SK-N-DZ (cell line): ENCODE measurements at regions not wholly inside any gene's neighbourhood (a gene's known extent, or its start where the extent isn't known, plus 50 kb on each side); places are given as distances from the start of the nearest gene placed in this dataset.
A peak's percentile ranks its signal among the peaks of the same experiment; 100 is the strongest.

Source experiments
- DNase-seq: peaks from one replicate; pipeline ENCODE4 v3.0.0-alpha.2; 2015; ENCODE audit warnings: low spot score

DNA sequence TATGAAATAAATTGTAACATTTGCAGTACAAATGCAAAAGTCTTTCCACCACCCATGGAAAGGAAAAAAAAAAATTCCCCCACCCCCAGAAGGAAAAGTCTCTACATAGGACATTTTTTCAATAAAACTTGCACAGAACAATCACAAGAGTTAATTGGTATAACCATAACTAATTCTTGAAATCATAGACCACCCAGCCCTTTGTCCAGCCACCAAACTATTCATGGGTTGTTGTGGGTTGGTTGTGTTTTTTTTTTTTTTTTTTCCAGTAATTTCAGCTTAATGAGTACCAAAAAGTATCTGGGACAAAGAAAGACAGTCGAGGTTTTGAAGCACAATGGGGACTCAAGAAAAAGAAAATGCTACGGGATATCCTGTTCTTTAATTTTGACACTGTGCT lies 355.0 kb upstream of the ROBO2 start:
- DNase-seq: no peak

DNA sequence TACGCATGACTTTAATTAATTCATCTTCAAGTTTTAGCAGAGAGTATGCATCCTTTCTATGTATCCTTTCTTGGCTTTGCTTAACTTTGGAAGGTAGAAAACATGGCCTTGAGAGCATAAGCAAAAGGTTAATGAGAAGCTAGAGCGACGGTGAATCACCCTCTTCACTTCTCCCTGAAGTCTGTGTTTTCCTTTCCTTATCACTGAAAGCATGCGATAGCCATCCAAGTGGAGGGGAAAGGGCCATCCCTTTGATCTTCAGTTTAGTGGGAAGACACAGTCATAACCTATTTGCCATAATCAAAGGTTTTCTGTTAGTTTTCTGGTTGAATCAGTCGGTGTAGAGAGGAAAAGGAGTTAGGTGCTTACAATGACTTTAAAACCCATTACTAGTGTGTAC lies 354.0 kb upstream of the ROBO2 start:
- no peak for DNase-seq

DNA sequence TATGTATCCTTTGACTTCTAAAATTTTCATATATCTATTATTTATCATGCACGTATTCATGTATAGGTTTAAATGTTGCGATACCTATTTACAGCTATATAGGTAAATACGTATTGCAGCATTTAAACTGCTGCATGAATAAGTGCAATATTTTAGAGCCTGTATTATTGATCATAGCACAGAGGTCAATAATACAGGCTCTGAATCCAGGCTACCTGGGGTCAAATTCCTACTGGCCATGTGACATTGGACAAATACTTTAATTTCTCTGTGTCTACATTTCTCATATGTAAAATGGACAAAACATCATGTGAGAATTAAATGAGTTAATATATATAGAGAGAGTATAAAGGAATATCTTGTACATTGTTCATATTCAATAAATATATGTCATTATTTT lies 352.9 kb upstream of the ROBO2 start:
- DNase-seq: no peak

DNA sequence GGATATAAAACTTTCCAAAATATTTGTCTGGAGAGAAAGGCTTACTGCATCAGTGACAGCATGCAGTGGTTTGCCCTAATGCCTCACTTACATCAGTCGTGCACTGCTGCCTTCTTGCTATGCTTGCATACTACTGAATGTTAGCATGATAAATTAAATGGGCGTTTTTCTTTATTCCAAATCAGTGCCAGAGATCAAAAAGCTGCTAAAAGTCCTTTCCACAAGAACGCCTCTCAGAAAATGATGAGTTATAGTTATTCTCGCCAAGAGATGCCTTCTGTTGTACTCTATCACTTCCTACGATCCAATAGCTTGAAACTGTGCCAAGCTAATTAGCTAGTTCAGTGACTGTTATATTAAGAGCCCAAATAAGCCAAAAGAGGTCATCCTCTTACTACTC lies 345.8 kb upstream of the ROBO2 start:
- no peak for DNase-seq

DNA sequence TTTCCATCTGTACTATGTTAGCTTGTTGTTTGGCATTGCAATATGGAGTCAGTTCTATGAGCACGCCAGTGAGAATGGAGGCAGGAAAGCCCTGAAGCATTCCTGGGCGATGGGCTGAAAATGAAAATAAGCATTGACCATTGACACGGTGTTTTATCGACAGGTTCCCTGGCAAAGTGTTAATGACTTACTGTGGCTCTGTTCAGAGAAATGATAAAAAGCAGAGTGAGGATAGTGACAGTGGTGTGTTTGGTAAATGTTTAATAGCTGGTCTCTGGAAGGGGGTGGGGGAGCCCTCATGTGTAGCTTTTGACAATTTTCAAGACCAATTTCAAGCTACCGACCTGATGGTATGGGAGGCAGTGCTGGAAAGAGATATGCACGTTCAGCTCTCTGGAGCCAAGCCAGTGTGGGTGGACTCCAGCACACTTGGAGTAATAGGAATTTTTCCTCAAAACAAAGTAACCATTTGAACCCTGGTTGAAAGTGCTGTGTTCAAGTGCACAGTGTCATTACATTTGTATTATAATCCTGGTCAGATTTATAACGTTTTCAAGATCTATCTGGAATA lies 341.7 kb upstream of the ROBO2 start:
- peak; percentile 32 for DNase-seq

DNA sequence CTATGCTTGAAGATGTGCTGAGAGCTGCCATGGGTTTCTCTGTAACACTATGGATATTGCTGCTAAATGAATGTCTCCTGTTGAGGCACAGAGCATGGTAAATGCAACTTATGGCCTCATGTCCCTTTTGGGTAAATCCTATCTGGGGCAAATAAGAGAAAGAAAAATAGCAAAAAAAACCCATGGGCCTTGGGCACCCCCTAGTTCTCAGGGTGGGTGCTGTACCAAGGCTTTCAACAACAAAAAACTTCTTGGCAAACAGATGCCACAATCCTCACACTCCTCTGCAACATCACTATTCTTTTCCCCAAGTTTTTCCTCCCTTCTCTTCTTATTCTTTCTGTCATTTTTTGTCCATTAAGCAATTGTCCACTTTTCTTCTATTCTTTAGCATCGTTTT lies 340.1 kb upstream of the ROBO2 start:
- DNase-seq: no peak

DNA sequence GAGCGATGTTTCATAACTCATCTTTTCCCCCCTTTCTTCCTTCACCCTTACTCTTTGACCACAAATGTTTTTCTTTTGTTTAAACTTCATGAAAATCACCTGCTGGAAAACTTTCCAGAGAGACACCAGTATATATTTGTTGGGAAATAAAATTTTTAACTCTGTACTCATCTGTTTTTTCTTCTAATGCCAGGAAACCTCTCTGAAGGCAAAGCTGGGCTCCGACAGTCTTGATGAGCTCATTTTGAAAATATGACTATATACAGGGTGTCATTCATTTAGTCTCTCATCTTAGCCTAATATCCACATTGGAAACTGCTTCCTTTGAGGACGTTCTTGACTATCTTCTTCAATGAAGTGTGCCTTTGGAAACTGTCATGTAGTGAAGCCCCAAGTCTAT lies 339.6 kb upstream of the ROBO2 start:
- no peak for DNase-seq

DNA sequence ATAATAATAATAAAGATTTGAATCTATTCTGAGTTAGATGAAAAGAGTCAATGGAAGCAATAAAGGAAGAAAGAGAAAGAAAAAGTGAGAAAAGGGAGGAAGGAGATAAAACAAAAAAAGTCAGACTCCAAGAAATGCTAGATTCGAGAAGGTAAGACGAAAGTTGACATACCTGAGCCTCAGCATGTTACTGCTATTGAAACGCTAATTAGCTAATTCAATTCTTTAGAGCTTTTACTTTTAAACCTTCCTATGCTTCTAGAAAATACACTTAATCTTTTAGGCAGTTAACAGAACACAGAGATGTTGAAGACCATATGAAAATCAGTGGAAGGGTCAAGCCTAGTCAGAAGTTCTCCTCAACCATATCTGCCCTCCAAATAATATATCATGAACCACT lies 337.2 kb upstream of the ROBO2 start:
- no peak for DNase-seq

DNA sequence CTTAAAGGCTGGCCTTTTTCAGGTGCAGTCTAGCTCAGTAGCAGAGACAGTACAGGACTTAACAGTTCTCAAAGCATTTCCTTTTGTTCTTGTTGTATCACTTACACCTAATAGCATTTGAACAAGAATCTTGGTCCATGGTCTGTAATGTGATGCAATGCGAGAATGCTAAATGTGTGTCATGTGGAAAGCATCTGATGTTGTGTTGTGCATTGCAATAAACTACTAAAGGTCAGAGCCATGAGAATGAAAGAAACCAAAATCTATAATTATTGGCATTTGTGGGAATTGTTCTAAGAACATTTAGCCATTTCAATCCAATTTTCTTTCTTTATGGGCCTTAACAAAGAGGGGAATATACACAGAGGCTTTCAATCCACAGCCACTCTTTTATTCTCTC lies 324.5 kb upstream of the ROBO2 start:
- DNase-seq: no peak

DNA sequence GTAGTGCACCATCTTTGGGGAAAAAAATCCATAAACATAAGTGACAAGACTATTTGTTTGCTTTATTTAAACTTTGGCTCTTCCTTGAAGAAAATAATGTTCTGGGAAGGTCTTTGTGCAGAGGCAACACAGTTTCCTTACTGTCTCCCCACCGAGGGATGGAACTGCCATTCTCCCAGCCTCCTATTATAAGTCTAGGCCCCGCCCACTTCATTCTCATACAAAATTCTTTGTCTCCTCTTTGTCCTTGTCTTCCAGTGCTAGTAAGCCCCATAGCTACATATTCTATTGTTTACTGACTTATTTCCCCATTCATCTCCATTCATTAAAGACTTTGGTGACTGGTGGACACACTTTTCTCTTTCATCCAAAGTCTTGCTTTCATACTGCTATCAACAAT lies 316.5 kb upstream of the ROBO2 start:
- no peak for DNase-seq

DNA sequence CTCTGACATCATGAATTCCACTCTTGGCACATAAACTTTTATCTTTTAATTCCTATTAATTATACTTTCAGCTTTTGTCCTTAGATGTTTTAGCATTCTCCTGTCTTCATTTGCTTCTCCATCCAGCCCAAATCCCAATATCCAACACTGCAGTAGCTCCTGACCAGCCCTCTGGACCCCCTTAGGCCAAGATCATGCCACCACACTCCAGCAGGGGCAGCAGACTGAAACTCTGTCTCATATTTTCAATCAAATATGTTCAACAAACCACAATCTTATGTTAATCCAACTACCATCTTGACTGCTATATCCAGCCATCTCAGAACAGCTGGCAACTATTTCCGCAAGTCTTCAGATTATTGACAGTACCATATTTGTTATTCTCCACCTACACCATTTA lies 315.8 kb upstream of the ROBO2 start:
- no peak for DNase-seq

DNA sequence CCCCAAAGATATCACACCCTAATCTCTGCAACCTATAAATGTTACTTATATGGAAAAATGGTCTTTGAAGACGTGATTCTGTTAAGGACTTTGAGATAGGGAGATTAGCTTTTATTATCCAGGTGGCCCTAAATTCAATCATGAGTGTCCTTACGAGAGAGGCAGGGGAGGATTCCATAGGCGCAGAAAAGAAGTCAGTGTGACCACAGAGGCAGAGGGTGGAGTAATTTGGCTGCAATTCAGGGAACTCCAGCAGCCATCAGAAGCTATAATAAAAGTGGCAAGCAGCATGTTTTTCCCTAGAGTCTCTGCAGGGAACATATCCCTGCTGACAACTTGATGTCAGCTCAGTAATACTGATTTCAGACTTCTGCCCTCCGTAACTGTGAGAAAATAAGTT lies 315.2 kb upstream of the ROBO2 start:
- peak; percentile 94 for DNase-seq

DNA sequence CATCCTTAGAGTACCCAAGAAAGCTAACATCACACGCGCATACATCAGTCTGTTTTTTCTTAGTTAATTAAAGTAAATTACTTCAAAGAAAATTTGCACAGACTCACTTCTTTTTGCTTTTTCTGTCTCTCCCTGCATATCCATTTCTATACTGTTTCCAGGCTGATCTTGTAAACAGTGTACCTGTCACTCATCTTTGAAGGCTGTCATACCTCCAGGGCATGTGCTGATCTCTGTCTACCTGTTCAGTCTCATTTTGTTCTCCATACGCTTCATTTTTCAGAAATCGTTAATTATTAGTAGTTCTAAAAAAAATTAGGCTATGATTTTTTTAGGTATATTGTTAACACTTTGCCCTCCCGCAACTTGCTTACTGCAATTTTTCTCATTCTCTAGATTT lies 313.9 kb upstream of the ROBO2 start:
- DNase-seq: no peak

DNA sequence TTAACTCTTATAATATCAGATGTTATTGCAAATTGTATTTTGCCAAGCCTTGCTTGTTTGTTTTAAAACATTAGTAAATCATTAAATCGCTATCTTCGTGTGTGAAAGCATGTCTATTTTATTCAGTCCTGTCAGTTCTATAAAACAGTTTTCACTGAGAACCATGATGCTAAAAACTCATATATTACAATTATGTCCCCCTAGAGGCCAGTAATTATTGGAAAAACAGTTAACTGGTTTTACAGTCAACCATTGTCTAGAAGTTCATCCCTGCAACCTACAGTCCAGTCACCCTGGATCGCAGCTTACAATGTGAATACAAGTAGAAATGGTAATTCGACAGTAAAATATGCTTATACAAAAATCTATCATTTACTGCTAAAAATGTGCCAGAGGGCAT lies 311.5 kb upstream of the ROBO2 start:
- no peak for DNase-seq

DNA sequence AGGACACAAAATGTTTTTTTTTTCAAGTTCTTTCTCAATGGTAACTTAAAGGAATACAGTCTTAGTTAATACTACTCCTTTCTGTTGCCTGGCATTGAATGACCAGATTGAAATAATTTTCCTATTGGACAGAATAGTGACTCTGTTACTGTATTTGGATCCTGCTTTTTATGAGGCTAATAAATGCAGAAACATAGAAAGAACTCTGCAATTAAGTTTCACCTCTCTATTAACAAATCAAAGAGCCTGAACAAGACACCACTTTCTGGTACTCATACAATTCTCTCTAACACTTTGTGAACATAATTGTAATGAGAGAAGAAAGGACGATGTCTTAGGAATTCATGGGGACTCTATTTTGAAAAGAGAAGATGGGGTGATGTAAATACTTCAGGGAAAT lies 308.4 kb upstream of the ROBO2 start:
- no peak for DNase-seq

DNA sequence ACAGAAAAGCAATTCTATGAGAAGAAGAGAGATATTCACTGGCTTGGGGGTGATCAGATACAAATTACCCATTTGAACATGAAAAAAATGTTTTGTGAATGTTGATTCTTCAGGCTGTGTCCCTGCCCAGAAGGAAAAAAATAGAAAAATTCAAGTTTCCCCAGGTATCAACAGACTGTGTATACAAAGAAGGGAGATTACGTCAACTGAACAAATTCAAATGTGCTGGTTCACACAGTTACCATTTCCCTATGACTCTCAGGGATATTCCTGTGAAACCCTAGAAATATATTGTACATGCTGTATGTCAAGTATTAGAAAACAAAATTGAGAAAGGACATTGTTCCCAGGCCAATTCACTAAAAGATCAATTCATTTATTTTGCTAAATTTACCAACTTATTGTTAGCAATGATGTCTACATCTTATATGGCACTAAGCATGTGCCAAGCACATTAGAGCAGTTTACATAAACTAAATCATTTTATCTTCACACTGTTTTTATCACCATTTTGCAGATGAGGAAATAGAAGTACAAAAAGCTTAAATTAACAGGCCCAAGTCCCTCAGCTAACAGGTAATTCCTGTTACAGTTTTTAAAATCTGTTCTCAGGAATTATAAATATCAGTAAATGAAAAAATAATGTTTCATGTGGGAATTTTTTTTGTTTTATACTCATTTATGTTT lies 306.7 kb upstream of the ROBO2 start:
- DNase-seq: no peak

DNA sequence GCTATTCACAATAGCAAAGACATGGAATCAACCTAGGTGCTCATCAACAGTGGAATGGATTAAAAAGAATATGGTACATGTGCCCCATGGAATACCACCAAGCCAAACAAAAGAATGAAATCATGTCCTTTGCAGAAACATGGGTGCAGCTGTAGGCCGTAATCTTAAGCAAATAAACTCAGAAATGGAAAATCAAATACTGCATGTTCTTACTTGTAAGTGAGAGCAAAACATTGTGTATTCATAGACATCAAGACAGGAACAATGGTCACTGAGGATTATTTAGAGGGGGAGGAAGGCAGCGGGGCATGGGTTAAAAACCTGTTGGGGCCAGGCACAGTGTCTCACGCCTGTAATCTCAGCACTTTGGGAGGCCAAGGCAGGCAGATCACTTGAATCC lies 304.7 kb upstream of the ROBO2 start:
- no peak for DNase-seq

DNA sequence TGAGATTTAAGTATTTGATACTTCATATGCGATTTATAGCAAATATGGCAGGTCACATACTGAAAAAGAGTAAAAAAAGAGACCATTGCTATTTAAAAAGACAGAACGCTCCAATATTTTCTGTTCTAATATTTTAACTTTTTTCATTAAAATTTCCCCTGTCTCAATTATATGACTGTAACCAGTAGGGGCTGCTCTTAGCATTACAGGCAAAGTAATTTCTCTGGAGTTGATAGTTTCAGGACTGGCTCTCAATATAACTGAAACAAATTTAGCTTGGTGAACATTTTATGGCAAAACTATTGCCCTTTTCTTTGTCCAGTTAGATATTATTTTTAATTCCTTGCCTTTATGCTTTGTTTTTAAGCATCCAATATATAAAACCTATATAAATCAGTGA lies 286.3 kb upstream of the ROBO2 start:
- peak; percentile 5 for DNase-seq

DNA sequence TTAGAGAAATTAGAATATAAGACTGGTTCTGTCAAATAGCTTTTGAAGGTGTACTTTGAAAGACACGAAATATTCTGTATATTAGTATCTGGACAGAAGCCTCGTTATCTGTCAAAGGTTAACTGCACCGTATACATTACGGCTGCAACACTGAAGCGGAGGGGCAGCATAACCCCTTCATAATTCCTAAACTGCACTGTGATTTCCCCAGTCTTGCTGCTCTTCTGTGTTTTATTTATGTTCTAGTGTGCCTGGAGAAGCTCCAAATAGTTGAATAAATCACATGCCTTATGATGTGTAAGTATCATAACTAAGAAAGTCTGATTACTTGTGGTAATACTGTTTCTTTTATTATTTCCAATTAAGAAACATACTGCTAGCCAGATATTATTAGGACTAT lies 285.7 kb upstream of the ROBO2 start:
- no peak for DNase-seq

DNA sequence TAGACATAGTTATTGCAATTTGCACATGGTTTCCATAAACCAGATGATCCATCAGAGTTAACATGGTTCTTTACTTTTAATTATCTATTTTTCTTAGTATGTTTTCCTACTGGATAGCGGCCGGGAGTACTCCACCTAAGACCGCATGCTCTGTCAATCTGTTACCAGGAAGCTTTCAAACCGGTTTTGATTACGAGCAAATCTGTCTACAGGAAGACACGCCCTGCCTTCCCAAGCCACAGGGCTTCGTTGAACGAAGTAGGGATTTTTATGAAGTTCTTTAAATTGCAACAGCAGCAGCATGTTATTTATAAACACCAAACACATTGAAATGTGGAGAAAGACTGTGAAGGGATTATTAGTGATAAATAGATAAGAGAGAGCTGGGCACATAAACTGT lies 283.3 kb upstream of the ROBO2 start:
- DNase-seq: no peak

DNA sequence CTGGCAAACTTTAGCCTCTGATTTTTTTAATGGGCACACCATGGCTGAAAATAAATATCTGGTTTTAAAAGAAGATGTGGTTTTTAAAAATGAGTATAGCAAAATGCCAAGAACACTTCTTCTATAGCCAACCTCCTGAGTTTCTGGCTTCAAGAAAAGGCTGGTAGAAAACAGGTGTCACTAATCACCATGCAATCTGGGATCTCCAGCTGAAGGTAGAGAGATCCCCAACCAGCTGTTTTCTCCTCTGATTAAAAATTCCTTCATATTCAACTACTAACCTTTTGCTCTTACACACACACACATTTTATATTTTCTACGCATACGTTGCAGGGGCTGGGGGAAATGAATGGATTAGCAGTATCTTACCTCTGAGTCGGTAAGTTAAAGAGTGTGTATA lies 279.6 kb upstream of the ROBO2 start:
- no peak for DNase-seq

DNA sequence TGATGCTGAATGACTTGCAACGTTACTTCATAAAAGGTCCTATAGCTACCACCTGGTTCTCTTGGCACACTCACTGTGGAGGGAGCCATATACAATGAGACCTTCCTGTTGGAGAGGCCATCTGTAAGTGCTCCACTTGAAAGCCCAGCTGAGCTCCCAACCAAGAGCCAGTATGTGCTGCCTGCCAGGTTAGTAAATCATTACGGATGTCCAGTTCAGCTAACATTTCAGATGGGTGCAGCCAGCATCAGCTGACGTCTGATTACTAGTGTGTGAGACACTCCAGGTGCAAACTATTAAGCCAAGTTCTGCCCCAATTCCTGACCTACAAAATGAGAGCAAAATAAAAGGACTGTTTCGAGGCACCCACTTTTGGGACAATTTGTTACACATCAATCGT lies 274.4 kb upstream of the ROBO2 start:
- no peak for DNase-seq

DNA sequence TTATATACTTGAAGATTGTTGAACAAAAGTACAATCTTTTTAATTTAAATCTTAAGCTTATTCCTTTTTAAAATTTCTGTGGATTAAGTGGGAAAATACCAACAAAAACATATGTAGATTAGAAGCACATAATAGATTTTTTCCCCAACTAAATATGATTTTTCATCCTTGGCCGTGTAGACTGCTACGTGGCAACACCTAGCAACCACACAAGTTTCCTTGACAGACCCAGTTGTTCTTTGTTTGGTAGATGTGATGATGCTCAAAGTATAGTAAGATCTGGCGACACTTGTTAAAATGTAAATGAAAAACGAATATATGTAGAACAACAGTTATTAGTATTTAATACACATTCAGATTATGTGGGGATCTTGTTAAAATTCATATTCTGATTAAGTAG lies 271.0 kb upstream of the ROBO2 start:
- DNase-seq: no peak

DNA sequence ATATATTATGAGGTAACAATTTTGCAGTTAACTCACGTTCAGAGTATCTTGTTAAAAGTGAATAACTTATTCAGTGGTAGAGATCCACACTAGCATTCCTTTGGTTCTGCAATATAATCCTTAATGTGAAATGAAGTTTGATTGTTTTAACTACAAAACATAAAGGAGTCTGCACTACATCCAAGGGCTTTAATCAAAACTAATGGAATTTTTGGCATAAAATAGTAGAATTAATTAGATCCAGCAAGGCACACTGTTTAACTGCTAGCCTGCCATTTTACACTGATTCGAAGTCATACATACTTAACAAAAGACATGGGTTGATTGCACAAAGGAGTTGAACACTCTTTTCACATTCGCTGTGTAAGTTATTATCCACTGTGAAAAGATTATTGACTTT lies 263.0 kb upstream of the ROBO2 start:
- DNase-seq: no peak
